HG03439 (cell line): ENCODE measurements at regions not wholly inside any gene's neighbourhood (a gene's known extent, or its start where the extent isn't known, plus 50 kb on each side); places are given as distances from the start of the nearest gene placed in this dataset.

ENCODE experiments used
- ATAC-seq: cut with Tn5 transposase; IDR thresholded peaks from one replicate; pipeline ENCODE4 v1.9.1; 2021; ENCODE audit warnings: mild to moderate bottlenecking, moderate library complexity; ENCODE audit not compliant: unreplicated experiment

DNA sequence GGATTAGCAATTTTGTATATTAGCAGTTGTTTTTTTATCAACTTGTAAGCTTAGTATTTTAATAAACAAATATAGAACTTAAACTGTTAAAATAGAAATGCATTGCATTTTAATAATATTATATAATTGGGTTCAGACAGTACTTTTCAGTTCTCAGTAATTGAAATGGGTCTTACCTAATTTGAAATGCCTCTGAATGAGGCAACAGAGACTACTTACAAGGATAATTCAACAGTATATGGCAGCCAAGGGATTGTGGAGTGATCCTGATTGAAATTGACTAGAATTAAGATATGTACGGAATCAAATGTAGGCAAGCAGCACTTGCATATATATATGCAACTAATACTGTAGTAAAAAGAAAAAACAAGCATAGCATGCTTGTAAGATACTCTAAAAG lies 1503.9 kb upstream of the MIR17HG start:
- ATAC-seq = no peak

DNA sequence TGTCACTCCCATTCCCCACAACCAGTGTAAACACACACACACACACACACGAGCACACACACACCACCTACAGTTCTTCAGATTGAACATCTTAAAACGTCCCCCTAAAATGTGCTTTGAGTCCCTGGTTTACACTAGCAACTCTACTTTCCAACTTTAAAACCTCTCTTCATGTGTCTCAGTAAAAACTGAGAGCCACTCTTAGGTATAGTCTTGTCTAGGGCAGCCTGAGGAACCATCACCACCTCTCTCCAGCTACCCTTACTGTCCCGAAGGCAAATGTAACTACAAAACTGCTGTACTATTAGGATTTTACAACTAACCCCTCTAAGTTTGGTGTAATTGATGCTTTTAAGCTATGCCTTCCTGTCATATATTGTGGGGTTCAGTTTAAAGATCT lies 1501.6 kb upstream of the MIR17HG start:
- no peak for ATAC-seq

DNA sequence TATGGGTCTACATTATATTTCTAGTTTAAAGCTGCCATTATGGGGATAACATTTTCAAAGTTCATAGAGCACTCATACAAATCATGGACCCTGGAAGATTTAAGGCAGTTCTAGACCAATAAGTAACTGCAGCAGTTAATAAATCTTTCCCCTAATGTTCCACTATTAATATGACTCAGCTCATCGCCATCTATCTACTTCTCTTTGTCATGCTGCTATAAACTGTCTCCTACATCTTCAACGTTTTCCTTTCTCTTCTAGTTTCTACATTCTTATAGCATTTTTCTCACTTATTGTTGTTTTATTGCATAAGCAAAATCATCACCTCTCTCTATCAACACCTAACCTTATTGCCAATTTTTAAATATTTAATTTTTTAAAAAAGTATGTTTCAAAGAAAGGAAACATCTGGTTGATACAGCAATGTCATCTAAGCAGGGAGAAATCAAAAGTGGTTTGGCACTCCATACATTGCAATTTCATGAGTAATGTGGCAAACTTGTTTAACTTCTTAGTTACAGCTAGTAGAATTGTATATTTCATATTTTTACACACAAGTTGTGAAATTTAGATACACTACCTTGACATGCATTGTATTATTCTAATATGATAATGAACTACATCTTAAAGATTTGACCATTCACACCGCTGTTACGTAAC lies 1500.4 kb upstream of the MIR17HG start:
- no peak for ATAC-seq

DNA sequence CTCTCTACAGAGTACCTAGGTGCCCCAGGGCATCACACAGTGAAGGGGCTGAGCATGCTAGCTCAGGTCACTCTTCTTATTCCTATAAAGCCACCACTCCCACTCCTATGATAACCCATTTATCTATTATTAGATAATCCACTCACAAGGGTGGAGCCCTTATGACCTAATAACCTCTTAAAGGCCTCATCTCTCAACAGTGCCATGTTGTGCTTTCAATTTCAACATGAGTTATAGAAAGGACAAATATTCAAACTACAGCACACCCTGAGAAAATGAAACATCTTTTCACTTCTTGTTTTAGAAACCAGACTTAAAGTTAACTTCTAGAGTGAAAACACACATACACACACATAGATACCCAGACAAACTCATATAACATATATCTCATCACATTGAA lies 1494.9 kb upstream of the MIR17HG start:
- no peak for ATAC-seq

DNA sequence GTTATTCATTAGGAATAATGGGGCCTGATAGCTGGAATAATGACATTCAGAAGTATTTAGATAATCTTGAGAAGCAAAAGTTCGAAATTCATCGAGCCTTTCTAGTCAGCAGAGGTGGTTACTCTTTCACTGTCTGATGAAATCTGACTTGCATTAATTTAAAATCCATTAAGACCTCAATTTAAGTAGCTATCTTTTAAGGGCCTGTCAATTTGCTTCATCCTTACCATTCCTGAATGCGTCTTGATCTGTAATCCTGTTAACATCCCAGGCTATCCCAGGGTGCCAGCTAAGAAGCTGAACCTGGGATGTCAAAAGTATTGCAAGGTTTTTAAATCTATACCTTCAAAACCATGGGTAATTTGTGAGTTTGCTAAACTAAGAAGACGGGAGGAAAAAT lies 1491.0 kb upstream of the MIR17HG start:
- ATAC-seq = no peak

DNA sequence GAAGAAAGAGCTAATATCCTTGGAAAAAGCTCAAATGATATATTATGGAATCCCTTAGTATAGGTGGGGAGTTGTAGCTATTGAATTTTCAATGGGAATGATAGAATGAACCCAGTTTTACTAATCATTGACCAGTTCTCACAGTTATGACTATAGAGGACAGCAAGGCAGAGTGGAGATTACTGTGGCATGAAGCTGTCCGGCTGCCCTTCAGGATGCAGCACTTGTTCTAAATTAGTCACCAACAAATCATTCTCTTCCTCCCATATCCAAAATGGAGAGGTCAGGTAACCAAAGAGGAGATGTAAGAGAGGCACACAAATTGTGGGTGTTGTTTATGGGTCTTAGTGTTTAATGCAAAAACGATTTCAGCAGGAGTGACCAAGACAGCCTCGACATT lies 1490.0 kb upstream of the MIR17HG start:
- no peak for ATAC-seq

DNA sequence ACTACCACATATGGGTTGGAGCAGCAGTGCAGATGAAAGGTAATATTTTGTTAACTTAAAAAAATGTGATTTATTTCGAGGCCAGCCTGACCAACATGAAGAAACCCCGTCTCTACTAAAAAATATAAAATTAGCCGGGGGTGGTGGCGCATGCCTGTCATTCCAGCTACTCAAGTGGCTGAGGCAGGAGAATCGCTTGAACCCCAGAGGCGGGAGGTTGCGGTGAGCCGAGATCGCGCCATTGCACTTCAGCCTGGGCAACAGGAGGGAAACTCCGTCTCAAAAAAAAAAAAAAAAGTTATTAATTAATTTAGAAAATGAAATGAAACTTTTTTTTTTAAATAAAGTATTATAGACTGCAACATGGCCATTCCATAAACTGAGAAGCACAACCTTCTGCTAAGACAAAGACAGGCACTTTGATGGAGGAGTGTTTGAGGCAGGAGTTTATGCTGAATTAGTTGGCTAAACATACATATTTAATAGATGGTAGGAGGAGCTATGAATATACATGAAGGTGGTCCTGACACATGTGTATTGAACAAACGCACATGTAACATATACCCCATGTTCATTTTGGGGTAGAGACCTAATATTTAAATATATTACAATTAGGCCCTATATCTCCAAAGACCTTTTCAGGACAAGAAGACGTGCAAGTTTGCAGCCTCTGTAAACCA lies 1485.3 kb upstream of the MIR17HG start:
- ATAC-seq = no peak

DNA sequence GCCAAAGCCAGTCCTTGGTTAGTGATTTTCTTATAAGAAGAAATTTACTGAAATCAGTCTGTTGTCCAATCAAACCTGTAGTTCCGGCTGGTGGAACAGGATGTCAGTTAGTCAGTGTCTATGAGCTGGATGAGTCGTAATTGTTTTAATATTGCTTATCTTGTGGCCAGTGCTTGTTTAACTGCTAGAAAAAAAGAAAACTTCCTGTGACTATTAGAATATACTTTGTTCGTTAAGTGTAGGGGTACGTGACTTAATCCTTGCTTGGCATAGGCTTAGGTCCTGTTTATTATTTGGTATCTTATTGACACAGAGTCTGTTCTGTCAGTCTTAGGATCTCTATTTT lies 1484.8 kb upstream of the MIR17HG start:
- ATAC-seq = no peak

DNA sequence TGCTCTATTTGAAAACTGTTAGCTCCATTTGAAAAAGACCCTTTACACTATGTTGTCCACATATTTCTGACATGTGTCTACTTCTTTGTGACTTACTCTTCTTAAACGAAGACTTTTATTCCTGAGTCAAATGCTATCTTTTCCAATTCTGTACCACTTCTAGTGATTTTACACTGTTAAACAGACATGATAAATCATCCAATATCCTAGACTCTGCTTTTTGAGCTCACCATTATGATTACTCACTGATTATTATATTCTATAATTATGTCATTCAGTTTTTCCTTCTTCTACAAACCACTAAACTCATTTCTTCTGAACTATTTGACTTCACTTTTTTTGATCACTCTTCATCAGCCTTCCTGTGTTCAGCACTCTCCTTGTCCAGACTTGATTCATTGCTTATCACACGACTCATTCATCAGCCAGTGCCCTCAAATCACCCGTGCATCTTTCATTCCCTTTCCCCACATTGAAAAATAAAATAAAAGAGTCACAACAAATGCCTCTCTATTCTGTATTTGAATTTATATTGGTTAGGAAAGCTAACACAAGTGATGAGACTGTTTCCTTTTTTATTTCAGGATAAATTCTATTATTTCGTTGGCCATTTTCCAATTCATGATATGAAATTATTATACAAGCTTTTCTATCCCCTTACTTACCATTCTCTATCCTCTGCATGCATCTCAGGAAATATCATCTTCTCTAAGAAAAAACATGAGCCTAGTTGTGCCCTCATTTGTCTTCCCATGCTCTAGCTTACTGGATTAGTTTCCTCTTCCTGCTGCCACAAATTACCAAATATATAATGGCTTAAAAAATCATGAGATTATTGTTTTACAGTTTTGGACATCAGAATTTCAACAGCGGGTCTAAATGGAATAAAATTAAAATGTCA lies 1482.1 kb upstream of the MIR17HG start:
- ATAC-seq = no peak

DNA sequence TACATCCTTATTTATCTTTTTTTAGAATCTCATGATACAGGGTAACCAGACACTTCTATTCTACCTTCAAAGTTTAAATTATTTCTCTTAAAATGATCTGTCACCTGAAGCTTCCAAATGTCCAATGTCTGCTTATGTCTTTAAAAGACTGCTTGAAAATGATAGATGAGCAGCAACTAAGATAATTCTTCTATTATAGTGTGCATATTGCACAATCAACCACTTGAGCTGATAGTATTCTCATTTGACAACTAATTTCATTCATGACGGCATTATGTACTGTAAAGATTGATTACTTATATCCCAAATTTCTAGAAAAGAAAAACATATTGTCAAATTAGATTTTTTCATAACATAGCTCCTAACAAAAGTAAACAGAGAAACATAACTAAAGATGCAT lies 1478.2 kb upstream of the MIR17HG start:
- no peak for ATAC-seq

DNA sequence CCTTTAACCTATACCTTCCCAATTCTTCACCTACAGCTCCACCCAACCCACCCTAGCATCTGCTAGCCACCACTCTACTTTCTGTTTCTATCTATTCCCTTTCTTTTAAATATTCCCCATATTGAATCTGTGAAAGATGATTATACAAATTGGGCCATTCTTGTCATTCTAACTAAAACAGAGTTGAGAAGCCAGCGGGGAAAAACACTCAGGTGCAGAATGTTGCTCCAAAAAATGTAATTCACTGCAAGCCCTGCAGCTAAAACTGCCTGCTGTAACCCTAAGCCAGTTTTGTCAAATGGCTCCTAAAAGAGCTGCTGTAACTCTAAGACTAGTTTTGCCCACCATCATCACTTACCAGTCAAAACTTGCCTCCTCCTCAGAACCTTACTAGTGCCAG lies 1468.6 kb upstream of the MIR17HG start:
- no peak for ATAC-seq

DNA sequence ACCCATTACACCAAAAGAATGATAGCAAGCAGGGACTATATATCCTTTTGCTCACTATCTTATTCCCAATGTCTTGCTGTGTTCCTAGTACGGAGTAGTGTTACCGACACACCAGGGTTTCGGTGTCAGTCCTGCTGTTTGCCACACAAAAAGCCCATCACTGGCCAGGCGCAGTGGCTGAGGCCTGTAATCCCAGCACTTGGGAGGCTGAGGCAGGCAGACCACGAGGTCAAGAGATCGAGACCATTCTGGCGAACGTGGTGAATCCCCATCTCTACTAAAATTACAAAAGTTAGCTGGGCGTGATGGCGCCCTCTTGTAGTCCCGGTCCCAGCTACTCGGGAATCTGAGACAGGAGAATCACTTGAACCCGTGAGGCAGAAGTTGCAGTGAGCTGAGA lies 1467.3 kb upstream of the MIR17HG start:
- no peak for ATAC-seq

DNA sequence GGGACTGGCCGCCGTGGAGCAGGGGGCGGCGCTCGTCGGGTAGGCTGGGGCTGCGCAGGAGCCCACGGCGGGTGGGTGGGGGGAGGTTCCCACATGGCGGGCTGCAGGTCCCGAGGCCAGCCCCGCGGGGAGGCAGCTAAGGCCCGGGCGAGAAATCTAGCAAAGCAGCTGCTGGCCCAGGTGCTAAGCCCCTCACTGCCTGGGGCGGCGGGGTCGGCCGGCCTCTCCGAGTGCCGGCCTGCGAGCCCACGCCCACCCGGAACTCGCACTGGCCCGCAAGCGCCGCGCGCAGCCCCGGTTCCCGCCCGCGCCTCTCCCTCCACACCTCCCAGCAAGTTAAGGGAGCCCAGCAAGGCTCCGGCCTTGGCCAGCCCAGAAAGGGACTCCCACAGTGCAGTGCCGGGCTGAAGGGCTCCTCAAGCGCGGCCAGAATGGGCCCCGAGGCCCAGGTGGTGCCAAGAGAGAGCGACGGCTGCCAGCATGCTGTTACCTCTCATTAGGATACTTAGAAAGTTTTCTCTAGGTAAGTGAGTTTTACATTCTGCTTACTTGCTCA lies 1463.5 kb upstream of the MIR17HG start:
- no peak for ATAC-seq

DNA sequence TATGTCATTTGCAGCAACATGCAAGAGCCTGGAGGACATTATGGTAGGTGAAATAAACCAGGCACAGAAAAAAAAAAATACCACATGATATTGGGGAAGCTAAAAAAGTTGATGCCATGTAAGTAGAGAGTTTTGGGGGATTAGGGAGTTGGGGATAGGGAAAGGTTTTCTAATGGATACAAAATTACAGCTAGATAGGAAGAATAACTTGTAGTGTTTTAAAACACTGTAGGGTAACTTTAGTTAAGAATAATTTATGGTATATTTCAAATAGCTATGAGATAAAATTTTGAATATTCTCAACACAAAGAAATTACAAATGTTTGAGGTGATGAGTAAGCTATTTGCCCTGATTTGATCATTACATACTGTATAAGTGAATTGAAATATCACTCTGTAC lies 1456.7 kb upstream of the MIR17HG start:
- ATAC-seq = no peak

DNA sequence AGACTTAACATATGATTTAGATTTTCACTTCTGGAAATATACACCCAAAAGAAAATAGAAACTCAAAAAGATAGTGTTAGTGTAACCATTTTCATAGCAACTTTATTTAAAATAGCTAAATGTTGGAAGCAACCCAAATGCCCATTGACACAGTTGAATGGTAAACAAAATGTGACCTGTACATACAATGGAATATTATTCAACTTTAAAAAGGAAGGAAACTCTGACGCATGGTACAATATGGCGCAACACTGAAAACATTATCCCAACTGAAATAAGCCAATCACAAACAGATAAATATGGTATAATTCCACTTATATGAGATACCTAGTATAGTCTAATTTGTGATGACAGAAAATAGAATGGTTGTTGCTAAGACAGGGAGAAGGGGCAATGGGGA lies 1456.1 kb upstream of the MIR17HG start:
- no peak for ATAC-seq

DNA sequence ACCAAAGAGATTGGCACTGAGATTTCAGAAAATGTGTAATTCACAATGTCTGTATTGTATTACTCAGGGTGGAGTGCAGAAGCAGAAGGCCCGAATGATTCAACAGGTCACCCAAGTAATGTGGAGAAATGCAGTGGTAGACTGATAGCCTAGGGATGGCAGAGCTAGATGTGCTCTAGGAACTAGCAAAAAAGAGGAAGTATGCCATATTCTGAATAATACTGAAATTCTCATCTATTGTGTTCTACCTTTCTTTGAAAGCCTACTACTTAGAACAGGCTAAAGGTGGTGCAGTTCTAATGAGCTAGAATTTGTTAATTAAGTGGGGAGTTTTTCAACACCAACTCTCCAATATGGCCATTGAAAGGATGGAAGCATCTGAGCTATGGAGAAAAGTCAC lies 1449.8 kb upstream of the MIR17HG start:
- ATAC-seq = no peak

DNA sequence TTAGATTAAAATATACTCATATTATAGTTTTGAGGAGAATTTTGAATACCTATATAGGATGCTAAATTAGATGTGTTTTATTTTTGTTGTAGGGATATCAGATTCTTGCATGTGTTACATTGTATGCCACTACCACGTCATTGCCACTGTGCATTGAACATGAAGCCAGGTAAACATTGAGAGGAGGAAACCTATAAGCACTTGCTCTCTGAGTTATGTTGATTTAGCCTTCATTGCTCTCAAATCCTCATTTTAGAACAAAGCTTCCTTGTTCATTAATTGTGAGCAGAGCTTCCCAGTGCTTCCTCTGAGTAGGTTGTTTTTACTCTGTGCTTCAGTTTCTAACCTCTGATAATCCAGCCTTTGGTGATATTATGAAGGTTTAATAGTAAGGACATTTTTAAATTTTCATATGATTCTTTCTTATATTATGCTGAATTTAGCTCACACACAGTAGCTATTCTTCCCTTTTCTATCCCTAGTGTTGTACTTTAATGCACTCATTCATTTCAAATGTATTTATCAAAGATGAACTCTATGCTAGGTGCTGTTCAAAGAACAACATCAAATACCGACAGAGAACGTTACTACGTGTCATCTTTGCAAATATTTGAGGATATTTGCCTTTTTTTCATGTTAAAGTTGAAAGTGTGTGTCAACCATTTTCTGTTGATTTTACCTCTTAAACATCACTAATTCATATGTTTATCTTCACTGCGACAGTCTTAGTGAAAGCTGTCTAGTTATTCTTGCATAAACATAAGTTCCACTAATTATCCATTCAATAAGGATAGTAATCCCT lies 1448.0 kb upstream of the MIR17HG start:
- no peak for ATAC-seq

DNA sequence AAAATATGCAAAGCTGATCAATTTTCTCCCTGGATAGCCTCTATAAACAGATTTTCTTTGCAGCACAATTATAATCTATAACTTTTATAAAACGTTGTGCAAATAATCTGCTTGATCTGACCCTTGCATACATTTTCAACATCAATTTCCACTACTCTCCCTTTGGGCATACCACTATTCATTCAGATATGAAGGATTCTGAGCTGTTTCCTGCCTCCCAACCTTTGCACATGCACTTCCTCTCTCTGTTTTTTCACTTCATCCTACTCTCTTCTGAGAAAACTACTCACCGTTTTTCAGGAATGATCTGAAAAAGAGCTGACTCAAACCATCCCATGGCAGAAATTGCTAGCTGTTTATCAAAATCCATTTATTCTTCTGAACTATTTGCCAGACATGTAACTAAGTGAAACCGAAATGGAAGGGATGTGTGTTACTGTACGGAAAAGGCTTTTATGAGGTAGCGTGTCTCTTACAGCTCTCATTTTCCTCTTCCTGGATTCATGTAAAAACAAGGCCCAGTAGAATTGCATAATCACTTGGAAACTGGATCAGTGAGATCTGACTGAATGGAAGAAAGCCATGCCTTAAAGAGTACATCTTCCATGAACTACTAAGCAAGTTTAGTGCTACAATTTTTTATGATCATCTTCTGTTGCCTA lies 1447.3 kb upstream of the MIR17HG start:
- no peak for ATAC-seq

DNA sequence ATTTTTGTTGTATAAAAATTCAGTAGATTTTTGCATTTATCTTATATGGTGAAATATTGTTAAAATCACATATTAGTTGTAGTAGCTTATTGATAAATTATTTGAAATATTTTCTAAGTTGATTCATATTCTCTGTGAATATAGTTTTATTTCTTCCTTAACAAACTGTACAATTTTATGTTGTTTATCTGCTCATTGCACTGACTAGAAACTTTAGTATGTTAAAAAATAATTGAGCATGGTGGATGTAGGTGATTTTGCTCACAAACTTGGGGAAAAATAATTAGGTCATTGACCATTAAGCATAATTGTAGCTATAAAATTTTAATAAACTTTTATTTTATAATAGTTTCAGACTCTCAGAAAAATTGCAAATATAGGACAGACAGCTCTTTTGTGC lies 1445.3 kb upstream of the MIR17HG start:
- no peak for ATAC-seq

DNA sequence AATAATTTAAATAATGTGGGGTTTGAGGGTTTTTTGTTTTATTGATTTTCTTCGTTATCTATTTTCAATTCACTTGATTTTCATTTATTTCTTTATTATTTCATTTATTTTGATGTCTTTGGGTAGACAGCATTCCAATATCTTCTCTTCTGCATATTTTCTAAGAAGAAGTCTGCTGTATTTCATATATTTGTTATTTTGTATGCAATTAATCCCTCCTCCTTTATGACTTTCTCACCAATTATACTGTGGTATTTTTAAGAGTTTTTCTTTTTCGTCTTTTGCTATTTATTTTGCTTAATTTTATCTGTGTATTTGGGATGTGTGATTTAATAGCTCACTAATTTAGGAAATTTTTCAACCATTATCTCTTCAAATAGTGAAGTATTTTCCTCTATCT lies 1444.4 kb upstream of the MIR17HG start:
- ATAC-seq = no peak
